KOPT-K1 (cell line): ENCODE measurements at regions not wholly inside any gene's neighbourhood (a gene's known extent, or its start where the extent isn't known, plus 50 kb on each side); places are given as distances from the start of the nearest gene placed in this dataset.
"Not testable (repeated sequence)": the region's sequence is repeated elsewhere in the genome, so short reads cannot be mapped to it uniquely, and the experiment has no call there.

ENCODE experiments used
- H3K27ac ChIP-seq: fragments of 200-600 bp; sonication (generic); 2 replicates; pipeline ENCODE4 v1.5.1; 2016; ENCODE audit warnings: antibody characterized with exemption, mild to moderate bottlenecking, low read depth, low read length; ENCODE audit not compliant: poor library complexity, severe bottlenecking
- H3K36me3 ChIP-seq: fragments of 200-600 bp; sonication (generic); 2 replicates; pipeline ENCODE4 v1.5.1; 2017; ENCODE audit warnings: antibody characterized with exemption, mild to moderate bottlenecking, low read length, moderate library complexity; ENCODE audit not compliant: insufficient read depth
- H3K9me3 ChIP-seq: fragments of 200-600 bp; sonication (generic); 2 replicates; pipeline ENCODE4 v1.5.1; 2017; ENCODE audit warnings: antibody characterized with exemption, low read length, mild to moderate bottlenecking; ENCODE audit not compliant: insufficient read depth, poor library complexity, severe bottlenecking

- H3K27ac ChIP-seq: no peak overlapping the region
These were observed 116.9 kb downstream of the FAM161A start for GRCh38 chr2:61736953-61737352.

DNA sequence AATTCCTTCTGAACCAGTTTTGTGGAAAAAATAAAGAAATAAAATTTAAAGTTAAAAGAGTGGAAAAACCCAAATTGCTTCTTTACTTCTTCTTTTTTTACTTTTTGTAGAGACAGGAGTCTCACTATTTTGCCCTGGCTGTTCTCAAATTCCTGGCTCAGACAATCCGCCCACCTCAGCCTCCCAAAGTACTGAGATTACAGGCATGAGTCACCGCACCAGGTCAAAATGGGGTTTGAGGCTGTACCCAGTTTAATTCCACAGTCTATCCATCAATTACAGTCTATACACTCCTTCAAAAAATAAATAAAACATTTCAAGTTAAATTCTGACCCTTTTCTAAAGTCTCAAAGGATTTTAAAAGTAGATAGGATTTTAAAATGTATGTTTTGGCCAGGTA, 120.3 kb downstream of the FAM161A start:
- no peaks in the 10 kb centered on the region for H3K9me3 ChIP-seq
- H3K27ac ChIP-seq: no peak overlapping the region
- no peaks in the 10 kb centered on the region for H3K36me3 ChIP-seq

More at GRCh38 chr2:61736953-61737352, 116.9 kb downstream of the FAM161A start:
- H3K36me3 ChIP-seq: no peaks in the 10 kb centered on the region
- H3K9me3 ChIP-seq: no peaks in the 10 kb centered on the region

- Histone ChIP-seq H3K27ac (no peak overlapping the region), H3K36me3 (no peaks in the 10 kb centered on the region), H3K9me3 (no peaks in the 10 kb centered on the region)
These were observed 121.1 kb downstream of the FAM161A start for GRCh38 chr2:61732787-61733186.

DNA sequence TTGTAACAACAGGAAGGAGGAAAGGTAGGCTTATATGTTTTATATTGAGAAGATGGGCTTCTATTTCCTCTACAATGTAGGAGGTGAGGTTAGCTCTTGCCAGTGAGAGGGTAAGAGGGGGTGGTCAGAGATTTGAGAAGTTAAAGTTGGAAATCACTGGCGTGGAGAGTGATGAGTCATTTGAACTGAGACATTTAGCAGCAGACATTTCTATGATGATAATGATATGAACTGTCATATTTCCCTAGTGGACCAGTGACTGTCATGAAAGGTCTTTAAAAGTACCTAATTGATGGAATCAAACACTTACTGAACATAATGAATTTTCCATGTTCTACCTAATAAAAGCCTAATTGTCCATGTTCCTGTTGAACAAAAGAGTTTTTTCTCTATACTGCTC, 126.1 kb downstream of the FAM161A start:
- Histone ChIP-seq H3K36me3 (no peaks in the 10 kb centered on the region), H3K27ac (no peak overlapping the region), H3K9me3 (peaks cover 5% of the 10 kb centered on the region)

GRCh38 chr2:61726456-61727209, 127.2 kb downstream of the FAM161A start:
- peaks cover 5% of the 10 kb centered on the region for H3K9me3 ChIP-seq
- H3K27ac ChIP-seq: no peak overlapping the region
- no peaks in the 10 kb centered on the region for H3K36me3 ChIP-seq

GRCh38 chr2:61723364-61723763, 130.5 kb downstream of the FAM161A start:
- H3K27ac ChIP-seq, H3K36me3 ChIP-seq, H3K9me3 ChIP-seq: not testable (repeated sequence)

- no peak overlapping the region for H3K27ac ChIP-seq
- peaks cover 5% of the 10 kb centered on the region for H3K9me3 ChIP-seq
- H3K36me3 ChIP-seq: no peaks in the 10 kb centered on the region
These were observed 131.1 kb downstream of the FAM161A start for GRCh38 chr2:61722800-61723199.

DNA sequence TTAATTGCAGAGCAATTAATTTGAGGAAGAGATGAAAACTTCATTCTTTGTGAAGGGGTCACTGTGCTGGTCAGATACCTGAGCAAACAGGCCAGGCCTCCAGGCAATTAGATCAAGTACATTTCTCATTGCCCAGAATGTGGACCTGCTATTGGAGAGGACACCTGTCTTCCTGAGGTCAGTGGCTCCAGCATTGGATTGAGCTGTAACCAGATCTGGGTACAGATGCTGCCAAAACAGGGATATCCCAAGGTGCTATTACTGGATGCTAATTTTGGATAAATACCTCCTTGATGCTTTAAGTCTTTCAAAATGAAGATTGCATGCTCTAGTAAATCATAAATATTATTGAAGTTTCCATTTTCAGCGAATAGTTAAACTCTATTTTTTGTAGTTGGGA, 131.5 kb downstream of the FAM161A start:
- no peaks in the 10 kb centered on the region for H3K36me3 ChIP-seq
- no peak overlapping the region for H3K27ac ChIP-seq
- H3K9me3 ChIP-seq: peaks cover 5% of the 10 kb centered on the region

DNA sequence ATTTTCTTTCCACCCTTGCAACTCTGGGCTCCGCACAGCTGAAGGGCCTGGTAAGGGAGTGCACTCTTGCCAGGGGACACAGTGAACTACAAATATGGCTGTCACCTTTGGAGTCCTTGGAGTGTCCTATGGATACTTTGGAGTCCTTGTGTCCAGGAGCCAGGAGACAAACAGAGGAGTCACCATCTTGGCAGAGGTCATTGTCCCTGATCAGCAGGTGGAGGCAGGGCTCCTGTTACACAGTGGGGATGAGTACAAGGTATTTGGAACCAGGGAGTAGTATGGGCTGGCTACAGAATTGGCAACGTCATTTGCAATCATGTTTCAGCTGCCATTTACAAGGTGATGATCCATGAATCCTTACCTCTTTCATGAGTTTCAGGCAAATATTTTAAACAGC, 132.5 kb downstream of the FAM161A start:
- Histone ChIP-seq H3K27ac (no peak overlapping the region), H3K36me3 (no peaks in the 10 kb centered on the region), H3K9me3 (no peaks in the 10 kb centered on the region)

GRCh38 chr2:61720911-61721310, 132.9 kb downstream of the FAM161A start:
- no peaks in the 10 kb centered on the region for H3K9me3 ChIP-seq

GRCh38 chr2:61718965-61719364, 134.9 kb downstream of the FAM161A start:
- no peaks in the 10 kb centered on the region for H3K9me3 ChIP-seq
- H3K36me3 ChIP-seq: no peaks in the 10 kb centered on the region
- no peak overlapping the region for H3K27ac ChIP-seq

More at GRCh38 chr2:61720911-61721310, 132.9 kb downstream of the FAM161A start:
- Histone ChIP-seq H3K27ac (no peak overlapping the region), H3K36me3 (no peaks in the 10 kb centered on the region)

- no peaks in the 10 kb centered on the region for H3K36me3 ChIP-seq
- no peaks in the 10 kb centered on the region for H3K9me3 ChIP-seq
- no peak overlapping the region for H3K27ac ChIP-seq
These were observed 138.4 kb downstream of the FAM161A start for GRCh38 chr2:61715506-61715905.

DNA sequence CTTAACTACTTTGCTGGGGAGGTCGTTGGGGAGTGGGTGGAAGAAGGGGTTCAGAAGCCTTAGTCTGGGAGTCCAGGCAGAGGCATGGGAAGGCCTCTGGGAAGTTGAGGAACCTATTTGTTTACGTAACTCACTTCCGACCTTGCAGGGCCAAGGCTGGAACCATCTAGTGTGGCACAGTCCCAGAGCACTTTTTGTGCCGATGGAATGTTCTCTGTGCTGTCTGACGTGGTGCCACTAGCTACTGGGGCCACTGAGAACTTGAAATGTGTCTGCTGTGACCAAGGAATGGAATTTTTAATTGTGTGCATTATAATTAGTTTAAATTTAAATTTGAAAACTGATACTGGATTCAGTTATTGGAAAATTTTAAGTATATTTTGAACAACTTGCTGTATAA, 139.7 kb downstream of the FAM161A start:
- Histone ChIP-seq H3K36me3 (no peaks in the 10 kb centered on the region), H3K27ac (no peak overlapping the region), H3K9me3 (no peaks in the 10 kb centered on the region)

DNA sequence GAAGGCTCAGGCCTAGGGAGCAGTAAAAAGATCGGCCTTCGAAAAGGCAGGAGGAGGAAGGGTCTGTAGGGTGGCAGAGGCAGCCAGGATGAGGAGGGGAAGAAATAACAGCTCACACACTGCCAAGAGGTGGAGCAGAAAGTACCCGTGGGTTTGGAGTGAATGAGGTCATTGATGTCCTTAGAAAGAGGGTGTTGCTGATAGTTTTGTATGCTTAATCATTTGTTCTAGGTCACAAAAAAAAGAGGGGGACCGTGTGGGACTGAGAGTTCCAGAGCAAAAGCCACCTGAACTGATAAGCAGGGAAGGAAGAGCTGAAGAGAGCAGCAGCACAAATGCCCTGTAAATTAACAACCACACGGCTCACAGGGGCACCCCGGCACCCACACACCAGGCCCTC, 140.4 kb downstream of the FAM161A start:
- no peaks in the 10 kb centered on the region for H3K36me3 ChIP-seq
- H3K27ac ChIP-seq: no peak overlapping the region
- H3K9me3 ChIP-seq: no peaks in the 10 kb centered on the region

DNA sequence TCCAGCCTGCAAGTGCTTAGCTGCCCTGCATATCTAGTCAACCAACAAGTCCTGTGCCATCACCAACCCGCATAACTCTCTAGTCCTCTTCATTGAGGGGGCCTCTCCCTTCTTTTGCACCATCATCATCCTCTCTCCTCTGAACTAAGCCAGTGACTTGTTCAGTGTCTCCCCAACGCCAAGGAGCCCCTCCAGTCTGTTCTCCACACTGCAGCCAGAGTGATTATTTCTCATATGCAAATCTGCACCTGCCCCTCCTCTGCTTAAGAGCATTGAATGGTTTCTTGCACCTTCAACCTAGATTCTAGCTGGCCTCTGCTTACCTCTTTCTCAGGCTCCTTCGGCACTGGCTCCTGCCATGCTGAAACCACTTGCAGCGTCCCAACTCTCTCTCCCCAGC, 141.8 kb downstream of the FAM161A start:
- Histone ChIP-seq H3K27ac (no peak overlapping the region), H3K9me3 (no peaks in the 10 kb centered on the region), H3K36me3 (no peaks in the 10 kb centered on the region)

DNA sequence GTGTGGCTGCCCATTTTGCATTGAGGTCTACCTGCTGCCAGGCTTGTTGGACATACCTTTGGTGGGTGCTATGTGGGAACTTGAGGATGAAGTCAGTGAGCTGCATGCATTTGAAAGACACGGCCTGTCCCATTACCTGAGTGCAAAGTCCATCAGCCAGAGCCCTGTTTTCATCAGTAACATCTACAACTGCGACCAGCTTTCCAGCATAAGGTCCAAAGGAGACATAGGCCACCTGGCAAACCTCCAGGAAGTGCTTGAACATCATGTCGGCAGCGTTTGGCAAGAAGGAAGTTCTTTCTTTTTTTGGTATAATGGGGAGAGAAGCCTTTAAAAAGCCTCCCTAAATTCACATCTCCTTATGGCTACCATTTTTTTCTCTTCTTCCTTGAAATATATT, 143.1 kb downstream of the FAM161A start:
- Histone ChIP-seq H3K9me3 (no peaks in the 10 kb centered on the region), H3K27ac (no peak overlapping the region), H3K36me3 (no peaks in the 10 kb centered on the region)
